GM18526 (cell line): ENCODE measurements at regions not wholly inside any gene's neighbourhood (a gene's known extent, or its start where the extent isn't known, plus 50 kb on each side); places are given as distances from the start of the nearest gene placed in this dataset.

ENCODE experiments used
- POLR2A ChIP-seq: IDR thresholded peaks from 3 replicates; pipeline ENCODE4 v1.6.1; 2011; ENCODE audit not compliant: insufficient read length; ENCODE audit errors: extremely low read depth

- TF ChIP-seq POLR2A: no peak
Measured at GRCh38 chr1:221923929-221924598, 182.2 kb upstream of the DUSP10 start.

- TF ChIP-seq POLR2A: no peak
Measured at GRCh38 chr1:221921936-221922335, 180.0 kb upstream of the DUSP10 start.

- TF ChIP-seq POLR2A: no peak
Measured at GRCh38 chr1:221919743-221920142, 177.9 kb upstream of the DUSP10 start.

GRCh38 chr1:221919341-221919740 lies 177.5 kb upstream of the DUSP10 start:
- no peak for TF ChIP-seq POLR2A

GRCh38 chr1:221916176-221916575 lies 174.3 kb upstream of the DUSP10 start:
- no peak for TF ChIP-seq POLR2A

- TF ChIP-seq POLR2A: no peak
Measured at GRCh38 chr1:221915764-221916163, 173.9 kb upstream of the DUSP10 start.

- no peak for TF ChIP-seq POLR2A
Measured at GRCh38 chr1:221913351-221913892, 171.5 kb upstream of the DUSP10 start.

GRCh38 chr1:221912230-221912629 lies 170.3 kb upstream of the DUSP10 start:
- TF ChIP-seq POLR2A: no peak

GRCh38 chr1:221911714-221912113 lies 169.8 kb upstream of the DUSP10 start:
- TF ChIP-seq POLR2A: no peak

- no peak for TF ChIP-seq POLR2A
Measured at GRCh38 chr1:221910222-221910621, 168.3 kb upstream of the DUSP10 start.

- no peak for TF ChIP-seq POLR2A
Measured at GRCh38 chr1:221908573-221908972, 166.7 kb upstream of the DUSP10 start.

GRCh38 chr1:221907166-221907932 lies 165.5 kb upstream of the DUSP10 start:
- no peak for TF ChIP-seq POLR2A

GRCh38 chr1:221905802-221906201 lies 163.9 kb upstream of the DUSP10 start:
- TF ChIP-seq POLR2A: no peak

- TF ChIP-seq POLR2A: no peak
Measured at GRCh38 chr1:221904319-221904718, 162.4 kb upstream of the DUSP10 start.

- TF ChIP-seq POLR2A: no peak
Measured at GRCh38 chr1:221903594-221903993, 161.7 kb upstream of the DUSP10 start.

- no peak for TF ChIP-seq POLR2A
Measured at GRCh38 chr1:221902961-221903360, 161.1 kb upstream of the DUSP10 start.

GRCh38 chr1:221900678-221901077 lies 158.8 kb upstream of the DUSP10 start:
- TF ChIP-seq POLR2A: no peak

- no peak for TF ChIP-seq POLR2A
Measured at GRCh38 chr1:221897321-221897721, 155.4 kb upstream of the DUSP10 start.
